Stimulated activated CD8-positive, alpha-beta memory T cell treated with anti-CD3 and anti-CD28 coated beads, Interleukin-15, amount 100 ng/mL, for 24 hours (primary cell): ENCODE measurements at regions not wholly inside any gene's neighbourhood (a gene's known extent, or its start where the extent isn't known, plus 50 kb on each side); places are given as distances from the start of the nearest gene placed in this dataset.
"Not testable (repeated sequence)": the region's sequence is repeated elsewhere in the genome, so short reads cannot be mapped to it uniquely, and the experiment has no call there.

Experiments used
- DNase-seq: peaks from one replicate; pipeline ENCODE4 v3.0.0-alpha.2; 2020; ENCODE audit warnings: low read depth

DNA sequence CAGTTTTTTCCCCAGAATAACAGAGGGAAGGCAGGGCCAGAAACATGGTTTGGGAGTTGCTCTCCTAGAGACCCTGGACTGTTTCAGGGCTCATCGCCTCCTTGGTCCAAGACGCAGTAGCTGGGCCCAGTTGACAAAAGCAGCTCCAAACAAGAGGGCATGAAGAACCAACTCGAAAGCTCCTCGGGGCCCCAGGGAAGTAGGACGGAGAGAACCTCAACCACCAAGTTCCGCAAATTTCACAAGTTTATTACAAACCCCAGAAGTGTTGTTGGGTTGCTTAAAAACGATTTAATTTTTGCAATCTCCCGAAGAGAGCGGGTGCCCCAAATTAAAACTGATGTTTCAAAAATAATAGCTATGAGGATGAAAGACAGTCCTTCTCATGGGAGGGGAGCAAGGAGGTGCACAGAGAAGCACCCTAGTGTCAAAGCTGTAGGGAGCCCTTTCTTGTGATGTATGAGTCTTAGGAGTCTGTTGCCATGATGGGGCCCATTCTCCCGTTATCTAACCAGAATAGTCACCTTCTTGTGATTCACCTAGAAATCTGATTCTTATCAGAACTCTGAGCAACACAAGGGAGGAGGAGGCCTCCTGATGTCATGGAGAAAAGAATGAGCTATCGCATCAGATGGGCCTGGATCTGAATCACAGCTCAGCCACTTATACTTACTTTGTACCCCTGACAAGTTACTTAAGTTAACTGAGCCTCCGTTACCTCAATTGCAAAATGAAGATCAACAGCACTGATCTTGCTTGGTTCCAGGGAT lies 165.7 kb upstream of the IRF2BP2 start:
- no peak for DNase-seq

DNA sequence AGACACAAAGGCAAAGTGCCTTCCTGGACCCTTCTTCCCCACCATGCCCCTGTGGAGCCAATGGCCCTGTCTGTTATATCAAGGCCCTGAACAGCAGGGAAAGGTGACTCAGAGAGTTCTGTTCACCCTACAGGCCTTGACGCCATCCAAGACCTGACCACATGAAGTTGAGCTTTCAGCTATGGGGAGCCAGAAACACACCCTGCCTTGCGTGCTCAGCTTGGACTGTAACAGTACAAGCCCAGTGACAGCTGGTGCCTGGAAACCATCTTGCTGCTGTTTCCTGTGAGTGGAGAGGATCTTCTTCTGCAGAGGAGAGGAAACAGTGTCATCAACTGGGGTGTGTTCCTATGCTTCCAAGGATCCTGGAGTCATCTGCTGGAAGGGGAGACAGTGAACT lies 165.0 kb upstream of the IRF2BP2 start:
- no peak for DNase-seq

DNA sequence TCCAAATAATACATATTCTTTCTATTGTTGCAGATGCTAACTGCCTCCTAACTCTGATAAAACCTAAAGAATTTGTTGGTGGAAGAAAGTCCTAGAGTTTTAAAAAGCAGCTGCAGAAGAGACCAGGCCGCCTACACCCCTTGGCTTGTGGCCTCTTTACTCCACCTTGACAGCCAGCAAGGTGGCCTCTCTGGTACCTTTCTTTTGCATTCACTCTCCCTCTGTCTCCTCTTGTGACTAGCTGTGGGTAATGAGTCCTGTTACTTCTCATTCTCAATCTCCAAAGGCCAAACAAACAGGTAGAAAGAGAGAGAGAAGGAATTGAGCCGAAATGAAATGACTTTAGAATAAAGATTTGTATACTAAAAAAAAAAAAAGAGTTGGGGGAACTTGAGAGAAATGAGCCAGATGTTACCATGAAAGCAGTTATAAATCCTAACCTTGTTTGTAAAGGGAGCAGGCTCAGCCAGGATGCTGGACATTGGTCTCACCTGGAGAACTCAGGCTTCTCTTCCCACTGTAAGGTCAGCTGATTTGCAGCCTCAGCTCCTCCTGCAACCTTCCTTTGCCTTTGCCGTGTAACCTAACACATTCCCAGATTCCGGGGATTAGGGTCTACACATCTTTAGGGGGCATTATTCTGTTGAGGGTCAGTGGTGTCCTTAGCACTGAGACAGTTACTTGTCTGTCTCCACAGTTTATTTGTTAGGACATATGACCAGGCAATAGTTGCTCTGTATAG lies 164.1 kb upstream of the IRF2BP2 start:
- no peak for DNase-seq

DNA sequence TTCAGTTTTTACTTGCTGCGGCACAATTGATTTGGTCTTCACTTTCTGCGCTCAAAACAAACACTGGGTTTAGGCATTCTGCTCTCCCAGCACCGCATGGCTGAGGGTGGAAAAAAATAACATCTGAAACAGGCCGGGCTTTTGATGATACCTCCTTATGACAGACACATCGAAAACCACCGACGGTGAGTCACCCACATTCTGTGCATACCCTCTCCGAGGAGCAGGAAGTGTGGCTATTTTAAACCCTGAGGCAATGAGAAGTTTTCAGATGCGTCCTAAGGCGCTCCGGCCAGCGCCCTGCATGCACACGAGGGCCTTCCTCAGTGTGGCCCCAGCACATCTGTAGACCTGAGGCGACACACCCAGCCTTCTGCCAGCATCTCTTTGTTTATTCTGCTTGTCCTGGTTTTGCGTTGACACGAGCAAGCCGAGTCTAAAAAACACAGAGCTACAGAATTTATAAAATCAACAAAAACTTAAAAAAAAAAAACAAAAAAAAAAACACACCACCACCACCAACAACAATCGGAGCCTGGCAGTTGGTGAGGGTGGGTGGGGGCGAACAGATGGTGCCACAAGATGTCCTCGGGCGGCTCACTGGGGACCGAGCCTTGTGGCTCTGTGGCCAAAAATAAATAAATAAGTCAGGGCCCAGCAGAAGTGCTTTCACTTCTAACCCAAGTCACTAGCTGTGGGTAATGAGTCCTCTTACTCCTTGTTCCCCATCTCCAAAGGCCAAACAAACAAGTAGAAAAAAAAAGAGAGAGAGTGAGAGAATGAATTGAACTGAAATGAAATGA lies 162.6 kb upstream of the IRF2BP2 start:
- DNase-seq = peak; percentile 45

DNA sequence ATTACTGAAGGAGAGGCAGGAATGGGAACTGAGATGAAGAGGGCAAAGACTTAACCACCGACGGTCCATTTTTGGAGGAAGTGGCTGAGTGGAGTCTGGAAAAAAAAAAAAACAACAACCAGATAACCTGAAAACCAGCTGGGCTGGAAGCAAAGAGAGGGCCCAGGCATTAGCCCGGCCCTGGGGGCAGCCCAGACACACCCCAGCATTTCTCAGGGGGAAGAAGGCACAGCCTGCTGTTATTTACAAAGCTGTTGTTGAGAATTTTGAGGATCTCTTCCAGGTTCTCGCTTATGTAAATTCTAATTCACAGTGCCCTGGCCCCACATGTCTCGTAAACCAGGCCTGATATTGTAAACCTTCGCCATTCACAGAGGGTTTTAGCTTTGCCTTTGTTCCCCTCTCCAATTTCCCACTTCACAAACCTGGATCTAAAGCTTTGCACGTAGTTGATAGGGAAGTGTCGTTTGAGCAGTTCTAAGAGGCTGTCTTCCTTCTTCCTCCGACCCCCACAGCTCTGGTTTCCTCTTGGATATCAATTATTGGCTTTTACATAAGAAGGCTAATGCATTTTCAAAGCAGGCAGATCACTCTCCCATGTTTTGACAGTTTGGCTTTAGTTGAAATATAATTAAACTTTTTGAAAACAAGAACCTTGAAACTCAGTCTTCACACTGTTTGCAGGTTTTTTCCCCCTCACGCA lies 161.8 kb upstream of the IRF2BP2 start:
- no peak for DNase-seq

DNA sequence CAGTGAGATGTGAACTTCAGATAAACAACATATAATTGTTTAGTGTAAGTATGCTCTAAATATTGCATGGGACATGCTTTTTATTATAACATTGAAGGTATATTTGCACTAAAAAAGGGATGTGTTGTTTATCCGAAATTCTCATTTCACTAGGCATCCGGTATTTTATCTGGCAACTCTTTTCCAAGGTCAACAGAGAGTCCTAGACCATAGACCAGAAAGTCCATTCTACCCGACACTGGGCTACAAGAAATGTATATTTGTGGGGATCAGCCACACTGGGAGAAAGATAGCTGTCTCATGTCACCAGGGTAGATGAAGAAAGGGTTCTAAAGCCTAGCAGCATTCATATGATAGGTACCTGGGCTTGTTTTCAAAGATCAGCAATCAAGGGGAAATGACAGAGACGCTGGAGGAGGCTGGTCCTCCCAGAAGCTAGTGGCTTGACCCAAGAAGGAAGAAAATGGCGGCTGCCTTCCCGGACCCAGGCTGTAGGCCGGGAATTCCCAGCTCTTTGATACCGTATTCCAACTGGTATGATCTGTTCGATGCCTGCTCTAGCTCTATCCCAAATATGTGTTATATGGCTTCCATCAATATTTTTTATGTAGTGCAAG lies 161.1 kb upstream of the IRF2BP2 start:
- DNase-seq = no peak

DNA sequence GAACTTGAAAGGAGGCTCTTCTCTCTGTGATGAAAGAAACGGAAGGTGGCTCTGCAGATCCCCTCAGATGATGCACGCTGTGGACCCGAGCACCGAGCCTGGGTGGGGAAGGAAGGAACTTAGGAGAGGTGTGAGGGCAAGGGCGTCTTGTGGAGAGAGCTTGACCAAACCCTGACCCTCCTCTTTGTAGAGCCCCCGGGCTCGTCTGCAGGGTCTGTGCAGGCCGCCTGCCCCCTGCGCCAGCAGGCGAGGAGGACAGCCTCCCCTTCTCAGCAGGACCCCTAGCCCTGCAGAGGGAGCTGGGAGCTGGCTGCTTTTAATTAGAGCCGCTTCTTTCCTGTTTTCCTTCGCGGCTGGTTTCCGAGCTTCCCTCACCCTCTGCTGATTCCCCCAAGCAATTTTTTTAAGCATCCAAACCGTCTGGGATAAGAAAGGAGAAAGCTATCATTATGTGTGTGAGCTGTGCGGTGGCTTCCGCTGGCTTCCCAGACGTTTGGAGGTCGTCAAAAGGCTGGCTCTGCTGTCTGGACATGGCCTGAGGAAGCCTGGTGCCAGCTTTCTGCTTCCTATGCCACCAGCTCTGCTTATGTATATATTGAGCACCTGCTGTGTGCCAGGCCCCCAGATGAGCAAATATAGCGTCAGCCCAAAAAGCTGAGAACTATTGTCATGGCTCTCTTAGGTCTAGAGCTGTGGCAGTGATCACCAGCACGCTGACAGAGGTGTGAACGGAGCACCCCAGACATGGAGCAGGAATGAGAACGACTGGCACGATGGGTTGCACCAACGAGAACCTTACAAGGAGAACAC lies 160.2 kb upstream of the IRF2BP2 start:
- no peak for DNase-seq

DNA sequence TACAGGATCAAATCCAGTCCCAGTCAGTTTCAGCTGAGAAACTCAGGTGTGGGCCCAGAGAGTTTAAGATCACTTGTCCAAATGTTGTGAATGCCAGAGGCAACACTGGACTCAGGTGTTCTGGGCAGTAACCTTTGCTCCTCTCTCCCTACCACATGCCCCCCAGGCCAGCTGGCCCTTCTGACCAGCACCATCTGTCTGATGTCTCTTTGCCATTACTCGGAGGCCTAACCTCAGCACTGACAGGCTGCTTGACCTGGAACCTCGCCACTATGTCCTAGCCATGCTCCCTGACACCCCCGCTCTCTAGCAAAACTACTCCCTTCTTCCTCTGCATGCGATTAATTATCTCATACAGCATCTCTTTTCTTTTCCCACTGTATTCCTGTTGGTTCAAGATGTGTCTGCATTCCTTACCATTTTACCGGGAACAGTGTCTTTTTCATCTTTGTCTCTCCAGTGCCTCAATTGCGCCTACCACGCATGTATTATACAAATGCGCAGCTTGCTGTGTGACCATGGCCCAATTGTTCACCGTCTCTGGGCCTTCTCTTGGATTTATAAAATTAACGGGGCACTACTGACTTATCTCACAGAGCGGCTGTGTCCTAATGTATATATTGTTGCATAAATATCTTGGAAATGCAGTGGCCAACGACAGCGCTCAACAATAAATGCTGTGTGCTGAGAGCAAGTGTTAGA lies 159.5 kb upstream of the IRF2BP2 start:
- DNase-seq = no peak

DNA sequence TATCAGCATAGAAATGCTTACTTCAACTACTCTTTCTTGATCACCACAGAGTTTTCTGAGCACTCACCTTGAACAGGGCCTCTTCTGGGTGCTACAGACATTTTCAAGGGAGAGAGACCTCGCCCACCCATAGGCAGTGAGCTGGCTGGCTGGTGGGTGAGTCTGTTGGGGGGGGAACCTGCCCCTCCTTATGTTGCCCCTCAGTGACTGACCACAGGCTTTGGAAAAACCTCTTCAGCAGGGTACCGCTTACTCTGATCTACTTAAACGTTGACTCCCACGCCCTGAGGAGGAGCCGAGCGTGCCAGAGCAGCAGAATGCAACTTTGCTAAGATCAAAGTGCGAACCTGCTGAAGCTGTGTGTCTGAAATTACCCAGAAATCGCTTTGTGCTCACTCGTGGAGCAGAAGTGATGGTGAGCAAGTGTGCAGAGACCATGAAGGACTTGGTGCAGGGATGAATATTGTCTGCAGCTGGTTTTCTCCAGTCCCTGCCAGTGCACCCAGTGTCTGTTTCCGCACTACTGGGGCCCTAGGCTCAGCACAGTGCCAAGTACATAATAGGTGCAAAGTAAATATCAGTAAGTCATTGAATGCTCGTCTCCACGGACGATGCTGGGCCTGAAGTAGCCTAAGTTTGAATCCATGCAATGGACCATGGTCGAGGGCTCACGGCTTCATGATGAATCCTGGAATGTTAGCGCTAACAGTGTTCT lies 158.7 kb upstream of the IRF2BP2 start:
- no peak for DNase-seq

DNA sequence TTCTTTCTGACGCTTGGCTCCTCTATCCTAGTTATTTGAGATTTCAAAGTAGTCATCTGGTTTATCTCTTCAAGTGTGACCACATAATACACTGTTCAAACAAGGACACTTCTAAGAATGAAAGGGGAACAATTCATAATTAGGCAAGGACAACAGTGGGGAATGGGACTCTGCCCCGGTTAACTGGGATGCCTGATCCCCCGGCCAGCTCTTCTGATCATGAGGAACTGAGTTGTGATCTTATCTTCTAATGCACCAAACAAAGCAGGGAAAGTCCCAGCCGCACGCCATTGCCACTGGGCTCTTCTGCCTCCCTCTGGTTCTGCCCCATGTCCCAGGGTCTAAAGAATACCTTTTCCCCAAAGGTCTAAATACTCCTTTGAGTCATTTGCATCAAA lies 158.2 kb upstream of the IRF2BP2 start:
- no peak for DNase-seq

DNA sequence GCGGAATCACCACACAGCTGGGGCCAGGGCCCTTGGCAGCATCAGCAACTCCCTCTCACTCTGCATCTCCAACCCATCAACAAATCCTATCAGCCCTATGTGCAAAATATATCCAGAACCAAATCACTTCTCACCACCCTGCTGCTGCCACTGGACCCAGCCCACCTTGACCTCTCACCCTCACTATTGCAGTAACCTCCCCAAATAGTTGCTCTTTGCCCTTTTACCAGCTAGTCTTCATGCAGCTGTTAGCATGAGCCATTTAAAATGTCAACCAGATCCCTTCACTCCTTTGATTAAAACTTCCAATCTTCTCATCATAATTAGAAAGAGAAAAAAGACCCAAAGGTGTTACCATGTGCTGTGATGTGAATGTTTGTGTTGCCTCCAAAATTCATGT lies 155.7 kb upstream of the IRF2BP2 start:
- no peak for DNase-seq

DNA sequence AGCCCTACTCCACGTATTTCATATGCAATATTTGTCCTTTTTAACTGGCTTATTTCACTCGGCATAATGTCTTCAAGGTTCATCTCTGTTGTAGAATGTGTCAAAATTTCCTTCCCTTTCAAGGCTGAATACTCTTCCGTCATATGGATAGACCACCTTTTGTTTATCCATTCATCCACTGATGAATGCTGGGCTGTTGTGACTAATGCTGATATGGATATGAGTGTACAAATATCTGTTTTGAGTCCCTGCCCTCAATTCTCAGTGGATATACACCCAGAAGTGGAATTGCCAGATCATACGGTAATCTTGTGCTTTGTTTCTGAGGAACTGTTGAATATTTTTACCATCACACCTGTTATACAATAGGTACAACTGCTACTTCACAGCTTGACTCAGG lies 155.2 kb upstream of the IRF2BP2 start:
- no peak for DNase-seq

DNA sequence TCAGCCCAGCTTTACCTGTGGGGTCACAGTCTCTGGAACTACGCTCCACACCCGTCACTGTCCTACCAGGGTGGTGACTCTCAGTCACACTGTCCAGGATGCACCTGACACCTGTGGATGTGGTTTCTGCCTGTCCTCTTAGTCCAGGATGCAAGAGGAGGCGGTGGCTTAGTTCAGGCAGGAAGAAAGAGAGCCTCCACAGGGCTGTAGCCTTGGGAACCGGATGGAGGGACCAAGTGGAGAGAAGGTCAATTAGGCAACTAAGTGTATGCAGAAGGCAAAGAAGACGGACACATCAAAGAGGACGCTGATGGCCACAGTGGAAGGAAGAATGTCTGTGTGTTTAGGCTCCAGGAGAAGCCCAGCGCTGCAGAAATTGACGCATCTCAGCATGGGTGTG lies 153.9 kb upstream of the IRF2BP2 start:
- DNase-seq = no peak

DNA sequence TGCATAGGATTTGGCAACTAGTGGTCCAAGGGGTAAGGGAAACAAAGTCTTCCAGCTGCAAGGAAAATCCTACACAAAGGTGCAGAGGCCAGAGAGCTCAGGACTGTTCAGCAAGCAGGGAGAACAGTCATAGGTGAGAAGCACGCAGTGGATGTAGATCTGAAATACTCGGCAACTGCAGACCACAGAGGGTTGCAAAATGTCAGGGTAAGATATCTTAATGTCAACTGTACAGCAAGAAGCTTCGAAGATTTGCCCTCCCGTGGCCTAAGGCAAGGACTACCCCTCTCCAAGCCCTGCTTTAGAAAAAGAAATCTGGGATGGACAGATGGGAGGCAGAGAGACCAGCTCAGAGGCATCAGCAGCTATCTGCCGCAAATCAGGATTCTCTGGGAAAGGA lies 153.4 kb upstream of the IRF2BP2 start:
- DNase-seq = no peak

DNA sequence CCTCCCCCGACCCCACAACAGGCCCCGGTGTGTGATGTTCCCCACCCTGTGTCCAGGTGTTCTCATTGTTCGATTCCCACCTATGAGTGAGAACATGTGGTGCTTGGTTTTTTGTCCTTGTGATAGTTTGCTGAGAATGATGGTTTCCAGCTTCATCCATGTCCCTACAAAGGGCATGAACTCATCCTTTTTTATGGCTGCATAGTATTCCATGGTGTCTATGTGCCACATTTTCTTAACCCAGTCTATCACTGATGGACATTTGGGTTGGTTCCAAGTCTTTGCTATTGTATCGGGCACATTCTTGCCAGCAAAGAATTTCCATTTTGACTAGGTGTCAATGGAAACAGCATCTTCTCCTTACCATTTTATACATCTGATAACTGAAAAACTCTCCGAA lies 152.1 kb upstream of the IRF2BP2 start:
- not testable (repeated sequence) for DNase-seq

DNA sequence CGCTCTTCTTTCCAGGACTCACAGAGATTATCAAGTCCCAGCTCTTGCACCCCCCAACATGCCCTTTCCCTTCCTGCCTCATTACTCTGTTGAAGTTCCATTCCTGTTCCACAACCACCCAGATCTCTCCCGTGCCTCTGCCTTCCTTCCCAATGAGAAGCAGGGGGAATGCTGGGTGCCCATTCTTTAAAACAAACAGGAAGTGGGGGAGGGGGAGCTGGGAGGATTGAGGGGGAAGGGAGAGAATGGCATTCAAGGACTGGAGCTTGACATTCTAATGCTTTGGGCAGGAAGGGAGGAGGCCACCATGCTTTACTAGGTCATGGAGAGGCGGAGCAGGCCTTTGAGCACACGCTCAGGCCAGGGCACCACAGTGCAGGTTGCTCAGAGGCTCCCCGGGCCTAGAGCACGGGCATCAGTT lies 150.3 kb upstream of the IRF2BP2 start:
- DNase-seq = no peak

DNA sequence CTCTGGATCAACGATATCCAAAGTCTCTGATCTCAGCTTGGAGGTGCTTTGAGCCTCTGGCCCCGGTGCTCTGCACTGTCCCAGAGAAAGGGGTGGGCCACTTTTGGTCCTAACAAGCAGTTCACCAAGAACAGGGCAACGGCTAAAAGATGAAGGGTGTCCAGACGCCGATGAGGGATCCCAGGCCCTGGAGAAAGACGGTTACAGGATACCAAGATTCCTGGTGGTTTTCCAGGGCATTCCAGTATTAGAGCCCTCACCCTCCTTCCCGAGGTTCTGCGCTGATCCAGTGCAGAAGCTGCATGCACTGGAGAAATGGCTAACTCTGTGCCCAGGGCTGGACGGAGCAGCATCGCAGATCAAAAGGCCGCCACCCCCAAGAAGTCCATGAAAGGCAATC lies 149.9 kb upstream of the IRF2BP2 start:
- no peak for DNase-seq

DNA sequence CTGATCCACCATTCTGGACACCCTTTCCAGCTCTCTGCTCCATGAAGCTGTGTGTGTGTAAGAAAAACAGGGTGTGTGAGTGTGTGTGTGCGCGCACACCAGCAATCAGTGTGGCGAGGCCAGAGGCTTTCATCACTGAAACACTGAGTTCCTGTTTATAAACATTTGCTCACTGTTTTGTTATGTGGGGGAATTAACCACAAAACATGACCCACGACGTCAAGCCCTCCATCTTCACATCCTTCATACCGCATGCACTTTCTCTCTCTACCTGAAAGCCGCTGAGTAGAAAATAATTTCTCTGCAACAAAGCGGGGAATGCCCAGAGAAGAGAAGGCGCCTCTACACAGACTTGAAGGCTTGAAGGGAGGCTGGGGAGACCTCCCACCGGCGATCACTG lies 148.9 kb upstream of the IRF2BP2 start:
- DNase-seq = no peak

DNA sequence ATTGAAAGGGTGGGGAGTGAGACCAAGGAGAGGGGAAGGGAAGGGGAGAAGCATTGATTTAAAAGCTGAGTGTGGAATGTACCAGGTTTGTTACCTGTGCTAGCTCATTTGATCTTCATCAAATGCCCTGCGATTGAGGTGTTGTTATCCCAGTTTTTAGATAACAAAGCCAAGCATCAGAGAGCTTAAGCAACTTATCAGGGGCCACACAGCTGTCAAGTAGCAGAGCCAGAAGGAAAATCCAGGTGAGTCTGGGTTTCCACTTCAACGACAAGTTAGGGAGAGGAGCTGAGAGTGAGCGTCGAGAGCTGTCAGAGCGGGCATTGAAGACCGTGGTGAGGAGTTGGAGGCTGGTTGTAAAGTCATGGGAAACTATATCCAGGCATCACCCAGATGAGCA lies 146.9 kb upstream of the IRF2BP2 start:
- no peak for DNase-seq
